Mesodermal cell (in vitro differentiated cells): ENCODE measurements at regions not wholly inside any gene's neighbourhood (a gene's known extent, or its start where the extent isn't known, plus 50 kb on each side); places are given as distances from the start of the nearest gene placed in this dataset.

Experiments
- H3K27ac ChIP-seq: 2 replicates; pipeline ENCODE4 v1.7.0; 2013; ENCODE audit warnings: mild to moderate bottlenecking, low read depth, low read length, moderate library complexity; ENCODE audit not compliant: severe bottlenecking
- H3K36me3 ChIP-seq: 2 replicates; pipeline ENCODE4 v1.7.1; 2013; ENCODE audit warnings: mild to moderate bottlenecking, low read length, moderate library complexity; ENCODE audit not compliant: control insufficient read depth, insufficient read depth
- H3K4me1 ChIP-seq: one replicate; pipeline ENCODE4 v1.7.1; 2013; ENCODE audit warnings: mild to moderate bottlenecking, low read length; ENCODE audit not compliant: insufficient read depth, control insufficient read depth, poor library complexity, severe bottlenecking
- H3K4me3 ChIP-seq: 2 replicates; pipeline ENCODE4 v1.7.0; 2013; ENCODE audit warnings: low read length, control low read depth, mild to moderate bottlenecking; ENCODE audit not compliant: insufficient read depth, poor library complexity, severe bottlenecking; ENCODE audit errors: extremely low read depth
- H3K9me3 ChIP-seq: 2 replicates; pipeline ENCODE4 v1.7.1; 2013; ENCODE audit warnings: mild to moderate bottlenecking, low read length, moderate library complexity; ENCODE audit not compliant: control insufficient read depth
- WGBS, 2 experiments: methylation state at CpG; one replicate each; pipeline ENCODE4 v1.1.5; 2013; ENCODE audit warnings: missing lambda C conversion rate in 2 of 2; ENCODE audit not compliant: insufficient coverage in 2 of 2; 5-methylcytosine and 5-hydroxymethylcytosine counted together

DNA sequence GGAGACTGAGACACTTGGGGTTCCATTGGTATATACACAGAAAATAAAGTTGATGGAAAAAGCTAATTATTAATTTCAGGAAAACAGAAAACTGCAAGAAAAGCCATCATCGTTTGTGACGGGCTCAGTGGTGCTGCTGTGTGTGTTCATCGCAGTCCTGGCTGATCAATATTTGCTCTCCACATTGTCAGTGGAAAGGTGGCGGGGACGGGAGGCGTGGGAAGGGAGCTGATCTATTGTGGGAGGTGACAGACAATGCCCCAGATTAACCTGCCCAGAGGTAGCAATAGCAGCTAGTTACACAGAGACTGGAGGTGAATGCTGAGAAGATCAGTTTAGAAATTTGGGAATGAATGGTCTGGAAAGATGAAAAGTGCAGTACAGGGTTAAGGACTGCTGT lies 50.0 kb upstream of the CTDP1 start:
- 94 to 98% methylated on average over 6 of the region's 6 CpGs for WGBS, 2 experiments
- Histone ChIP-seq H3K36me3 (no peaks in the 10 kb centered on the region), H3K27ac (no peak overlapping the region), H3K4me1 (peaks cover 6% of the 10 kb centered on the region), H3K9me3 (peaks cover 3% of the 10 kb centered on the region), H3K4me3 (no peak overlapping the region)
